NCI-H526 (cell line): ENCODE measurements at regions not wholly inside any gene's neighbourhood (a gene's known extent, or its start where the extent isn't known, plus 50 kb on each side); places are given as distances from the start of the nearest gene placed in this dataset.

Source experiments
- DNase-seq, 2 experiments: peaks; one replicate each; lab custom pipeline; 2025; lab: John Stamatoyannopoulos, UW

GRCh38 chr9:118751848-118752223 lies 617.4 kb downstream of the BRINP1 start:
- DNase-seq: no peak

GRCh38 chr9:118761016-118761790 lies 608.0 kb downstream of the BRINP1 start:
- no peak for DNase-seq

GRCh38 chr9:118767571-118767970 lies 601.7 kb downstream of the BRINP1 start:
- no peak for DNase-seq

- DNase-seq: no peak
Observed at GRCh38 chr9:118782790-118783463, 586.3 kb downstream of the BRINP1 start.

GRCh38 chr9:118784033-118784432 lies 585.2 kb downstream of the BRINP1 start:
- no peak for DNase-seq

GRCh38 chr9:118785456-118785855 lies 583.8 kb downstream of the BRINP1 start:
- DNase-seq: no peak

- DNase-seq: no peak
Observed at GRCh38 chr9:118786877-118787276, 582.4 kb downstream of the BRINP1 start.

- DNase-seq: no peak
Observed at GRCh38 chr9:118809160-118809625, 560.0 kb downstream of the BRINP1 start.

- peak in 1 of 2 experiments; percentile 0 for DNase-seq
Observed at GRCh38 chr9:118829334-118829733, 539.9 kb downstream of the BRINP1 start.

GRCh38 chr9:118832371-118832770 lies 536.9 kb downstream of the BRINP1 start:
- DNase-seq: no peak

GRCh38 chr9:118836891-118837290 lies 532.3 kb downstream of the BRINP1 start:
- no peak for DNase-seq

- no peak for DNase-seq
Observed at GRCh38 chr9:118871531-118871930, 497.7 kb downstream of the BRINP1 start.

GRCh38 chr9:118882684-118883083 lies 486.6 kb downstream of the BRINP1 start:
- DNase-seq: no peak

GRCh38 chr9:118883411-118883810 lies 485.8 kb downstream of the BRINP1 start:
- DNase-seq: no peak

- DNase-seq: no peak
Observed at GRCh38 chr9:118891213-118891612, 478.0 kb downstream of the BRINP1 start.

- no peak for DNase-seq
Observed at GRCh38 chr9:118896324-118897000, 472.8 kb downstream of the BRINP1 start.

- no peak for DNase-seq
Observed at GRCh38 chr9:118918180-118918579, 451.1 kb downstream of the BRINP1 start.

GRCh38 chr9:118928722-118929121 lies 440.5 kb downstream of the BRINP1 start:
- no peak for DNase-seq

GRCh38 chr9:118929287-118929686 lies 439.9 kb downstream of the BRINP1 start:
- DNase-seq: no peak

- DNase-seq: no peak
Observed at GRCh38 chr9:118931941-118932340, 437.3 kb downstream of the BRINP1 start.

GRCh38 chr9:118938581-118938980 lies 430.7 kb downstream of the BRINP1 start:
- DNase-seq: no peak

GRCh38 chr9:118940473-118940872 lies 428.8 kb downstream of the BRINP1 start:
- DNase-seq: no peak

- no peak for DNase-seq
Observed at GRCh38 chr9:118946669-118947068, 422.6 kb downstream of the BRINP1 start.
